Progenitor cell of endocrine pancreas (in vitro differentiated cells): ENCODE measurements at regions not wholly inside any gene's neighbourhood (a gene's known extent, or its start where the extent isn't known, plus 50 kb on each side); places are given as distances from the start of the nearest gene placed in this dataset.

Experiments used
- DNase-seq: peaks from one replicate; pipeline ENCODE4 v3.0.0; 2021; ENCODE audit warnings: low spot score; ENCODE audit not compliant: unreplicated experiment
- H3K27ac Mint-ChIP-seq: 2 replicates; pipeline ENCODE4 v1.8.0; 2021; ENCODE audit warnings: mild to moderate bottlenecking, moderate library complexity, mixed read lengths
- H3K27me3 Mint-ChIP-seq: 2 replicates; pipeline ENCODE4 v1.8.0; 2021; ENCODE audit warnings: mixed read lengths
- H3K36me3 Mint-ChIP-seq: 2 replicates; pipeline ENCODE4 v1.8.0; 2022; ENCODE audit warnings: mixed read lengths; ENCODE audit not compliant: insufficient read depth
- H3K4me1 Mint-ChIP-seq: 2 replicates; pipeline ENCODE4 v1.8.0; 2021; ENCODE audit warnings: low read depth, mixed read lengths
- H3K4me3 Mint-ChIP-seq: 2 replicates; pipeline ENCODE4 v1.8.0; 2021; ENCODE audit warnings: low read depth, mild to moderate bottlenecking, moderate library complexity, mixed read lengths
- H3K9me3 Mint-ChIP-seq: 2 replicates; pipeline ENCODE4 v1.8.0; 2021; ENCODE audit warnings: low read depth, mixed read lengths
- CTCF ChIP-seq: fragments of 200-600 bp; sonication (generic); IDR thresholded peaks from one replicate; pipeline ENCODE4 v1.5.0; 2021; ENCODE audit warnings: antibody characterized with exemption, mild to moderate bottlenecking; ENCODE audit not compliant: unreplicated experiment

GRCh38 chr12:76234741-76235140 lies 113.5 kb downstream of the BBS10 start:
- DNase-seq: no peak
- TF ChIP-seq CTCF: no peak
- H3K4me1 Mint-ChIP-seq: no peaks in the 10 kb centered on the region
- no peak overlapping the region for H3K27ac Mint-ChIP-seq
- H3K4me3 Mint-ChIP-seq: no peak overlapping the region
- H3K27me3 Mint-ChIP-seq: no peaks in the 10 kb centered on the region
- no peaks in the 10 kb centered on the region for H3K9me3 Mint-ChIP-seq
- no peaks in the 10 kb centered on the region for H3K36me3 Mint-ChIP-seq

GRCh38 chr12:76232013-76232412 lies 116.2 kb downstream of the BBS10 start:
- no peaks in the 10 kb centered on the region for H3K4me1 Mint-ChIP-seq
- H3K36me3 Mint-ChIP-seq: no peaks in the 10 kb centered on the region
- H3K27ac Mint-ChIP-seq: no peak overlapping the region
- no peak overlapping the region for H3K4me3 Mint-ChIP-seq
- no peaks in the 10 kb centered on the region for H3K9me3 Mint-ChIP-seq
- H3K27me3 Mint-ChIP-seq: no peaks in the 10 kb centered on the region
- no peak for TF ChIP-seq CTCF
- no peak for DNase-seq

GRCh38 chr12:76226956-76227355 lies 121.3 kb downstream of the BBS10 start:
- no peak for DNase-seq
- no peaks in the 10 kb centered on the region for H3K4me1 Mint-ChIP-seq
- H3K27me3 Mint-ChIP-seq: no peaks in the 10 kb centered on the region
- H3K9me3 Mint-ChIP-seq: no peaks in the 10 kb centered on the region
- TF ChIP-seq CTCF: no peak
- H3K27ac Mint-ChIP-seq: no peak overlapping the region
- no peak overlapping the region for H3K4me3 Mint-ChIP-seq
- no peaks in the 10 kb centered on the region for H3K36me3 Mint-ChIP-seq

- Mint-ChIP-seq H3K27ac (no peak overlapping the region), H3K4me1 (no peaks in the 10 kb centered on the region)
Measured at GRCh38 chr12:76226397-76226796, 121.8 kb downstream of the BBS10 start.

GRCh38 chr12:76223869-76224268 lies 124.3 kb downstream of the BBS10 start:
- no peaks in the 10 kb centered on the region for H3K4me1 Mint-ChIP-seq
- no peak for TF ChIP-seq CTCF
- no peak overlapping the region for H3K27ac Mint-ChIP-seq
- no peak for DNase-seq
- H3K9me3 Mint-ChIP-seq: no peaks in the 10 kb centered on the region
- H3K27me3 Mint-ChIP-seq: no peaks in the 10 kb centered on the region
- no peak overlapping the region for H3K4me3 Mint-ChIP-seq
- no peaks in the 10 kb centered on the region for H3K36me3 Mint-ChIP-seq

More at GRCh38 chr12:76226397-76226796, 121.8 kb downstream of the BBS10 start:
- H3K36me3 Mint-ChIP-seq: no peaks in the 10 kb centered on the region
- H3K4me3 Mint-ChIP-seq: no peak overlapping the region
- no peaks in the 10 kb centered on the region for H3K27me3 Mint-ChIP-seq
- no peaks in the 10 kb centered on the region for H3K9me3 Mint-ChIP-seq
- DNase-seq: no peak
- TF ChIP-seq CTCF: no peak
